AG09319 (cell line): ENCODE measurements at regions not wholly inside any gene's neighbourhood (a gene's known extent, or its start where the extent isn't known, plus 50 kb on each side); places are given as distances from the start of the nearest gene placed in this dataset.

Experiments
- DNase-seq: peaks from one replicate; pipeline ENCODE4 v3.0.0-alpha.2; 2010; ENCODE audit warnings: low read depth; ENCODE audit errors: extremely low read depth
- TF ChIP-seq, protein P1 (sequence below): IDR thresholded peaks from 2 replicates; pipeline ENCODE4 v1.5.1; 2011; ENCODE audit warnings: low read depth, mild to moderate bottlenecking, inconsistent platforms, low read length, moderate library complexity

DNA sequence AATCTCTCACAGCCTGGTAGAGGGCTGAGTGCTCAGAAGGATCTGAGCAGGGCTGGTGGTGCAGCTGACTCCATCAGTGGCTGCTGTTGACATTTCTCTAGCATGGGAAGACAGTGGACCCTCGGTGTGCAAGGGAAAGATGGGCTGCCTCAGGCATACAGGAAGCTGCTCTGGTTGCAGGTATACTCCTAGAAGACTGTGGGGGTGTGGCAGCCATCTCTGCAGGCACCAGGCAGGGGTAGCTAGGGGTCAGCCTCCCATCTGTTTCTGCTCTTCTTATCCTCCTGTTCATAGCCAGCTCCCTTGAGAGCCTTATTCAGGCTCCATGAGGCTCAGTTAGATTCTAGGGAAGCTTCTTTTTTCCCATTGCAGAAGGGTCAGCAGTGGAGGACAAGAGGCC lies 475.5 kb downstream of the TSHZ3 start:
- no peak for DNase-seq
- TF ChIP-seq, protein P1, sequence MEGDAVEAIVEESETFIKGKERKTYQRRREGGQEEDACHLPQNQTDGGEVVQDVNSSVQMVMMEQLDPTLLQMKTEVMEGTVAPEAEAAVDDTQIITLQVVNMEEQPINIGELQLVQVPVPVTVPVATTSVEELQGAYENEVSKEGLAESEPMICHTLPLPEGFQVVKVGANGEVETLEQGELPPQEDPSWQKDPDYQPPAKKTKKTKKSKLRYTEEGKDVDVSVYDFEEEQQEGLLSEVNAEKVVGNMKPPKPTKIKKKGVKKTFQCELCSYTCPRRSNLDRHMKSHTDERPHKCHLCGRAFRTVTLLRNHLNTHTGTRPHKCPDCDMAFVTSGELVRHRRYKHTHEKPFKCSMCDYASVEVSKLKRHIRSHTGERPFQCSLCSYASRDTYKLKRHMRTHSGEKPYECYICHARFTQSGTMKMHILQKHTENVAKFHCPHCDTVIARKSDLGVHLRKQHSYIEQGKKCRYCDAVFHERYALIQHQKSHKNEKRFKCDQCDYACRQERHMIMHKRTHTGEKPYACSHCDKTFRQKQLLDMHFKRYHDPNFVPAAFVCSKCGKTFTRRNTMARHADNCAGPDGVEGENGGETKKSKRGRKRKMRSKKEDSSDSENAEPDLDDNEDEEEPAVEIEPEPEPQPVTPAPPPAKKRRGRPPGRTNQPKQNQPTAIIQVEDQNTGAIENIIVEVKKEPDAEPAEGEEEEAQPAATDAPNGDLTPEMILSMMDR: no peak

DNA sequence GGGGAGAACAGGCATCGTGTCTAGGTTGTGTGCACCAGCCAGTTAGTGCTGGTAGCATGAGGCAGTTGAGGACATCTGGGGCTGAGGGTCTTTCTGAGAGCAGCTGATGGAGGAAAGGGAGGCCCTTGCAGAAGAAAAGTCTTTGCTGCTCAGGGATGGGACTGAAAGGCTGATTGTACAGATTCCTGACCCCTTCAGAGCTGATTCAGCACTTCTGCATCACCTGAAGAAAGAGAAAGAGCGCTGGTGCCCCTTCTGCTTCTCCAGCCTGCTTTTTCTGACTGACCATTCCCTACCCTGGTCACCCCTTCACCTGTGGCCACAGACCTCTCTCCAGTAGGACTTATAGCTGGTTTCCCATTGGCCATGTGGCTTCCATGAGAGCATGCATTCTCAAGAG lies 476.2 kb downstream of the TSHZ3 start:
- TF ChIP-seq, protein P1: no peak
- no peak for DNase-seq

DNA sequence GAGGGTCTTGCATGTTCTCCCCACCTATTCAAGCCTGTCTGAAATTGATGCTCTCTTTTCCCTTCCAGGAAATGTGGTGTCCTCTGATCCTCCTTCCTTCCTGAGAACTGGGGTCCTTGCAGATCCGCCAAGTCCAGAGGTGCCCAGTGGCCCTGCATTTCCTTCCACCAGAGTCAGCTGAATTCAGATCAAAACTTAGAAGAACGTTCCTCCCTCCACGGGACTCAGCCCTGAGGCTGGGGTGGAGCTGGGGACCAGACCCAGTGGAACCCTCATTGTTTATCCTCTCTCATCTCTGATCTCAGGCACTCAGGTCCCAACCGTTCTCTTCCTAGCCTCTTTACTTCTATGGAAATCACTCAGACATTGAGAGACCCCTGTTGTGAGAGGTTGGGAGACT lies 477.3 kb downstream of the TSHZ3 start:
- TF ChIP-seq, protein P1: no peak
- DNase-seq: no peak

DNA sequence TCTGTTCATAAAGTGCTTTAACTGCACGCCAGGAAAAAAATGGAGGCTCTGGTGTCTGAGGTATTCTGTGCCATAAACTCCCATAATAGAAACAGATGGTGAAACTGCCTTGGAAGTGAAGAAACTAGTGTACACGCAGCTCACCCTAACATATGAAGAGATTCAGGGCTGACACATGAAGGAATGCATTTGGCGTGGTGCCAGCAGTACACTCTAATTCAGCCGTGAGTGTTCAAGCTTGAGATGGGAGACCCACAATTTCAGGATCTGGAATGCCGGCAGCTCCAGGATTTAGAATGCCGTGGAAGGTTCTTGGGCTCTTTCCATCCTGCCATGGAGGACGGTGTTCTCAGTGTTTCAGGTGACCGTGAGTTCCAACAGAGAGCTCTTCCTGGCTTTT lies 478.4 kb downstream of the TSHZ3 start:
- no peak for DNase-seq
- TF ChIP-seq, protein P1: no peak

DNA sequence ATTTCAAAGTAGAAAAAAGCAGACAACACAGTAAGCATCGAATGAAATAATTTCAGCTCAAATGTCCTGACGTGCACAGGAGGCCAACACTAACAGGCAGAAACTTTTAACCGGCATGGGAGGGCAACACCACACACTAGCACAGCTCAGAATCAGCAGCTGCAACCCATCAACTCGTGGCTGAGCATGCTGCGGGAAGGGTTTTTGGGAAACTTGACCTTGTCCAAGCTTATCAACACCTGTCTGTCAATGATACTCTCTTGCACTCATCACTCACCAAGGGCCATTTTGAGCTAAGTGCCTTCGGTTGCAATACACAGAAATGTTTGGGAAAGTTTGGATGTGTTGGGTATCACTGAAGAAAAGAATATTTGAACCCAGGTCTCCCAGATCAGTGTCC lies 483.7 kb downstream of the TSHZ3 start:
- TF ChIP-seq, protein P1: no peak
- DNase-seq: no peak

DNA sequence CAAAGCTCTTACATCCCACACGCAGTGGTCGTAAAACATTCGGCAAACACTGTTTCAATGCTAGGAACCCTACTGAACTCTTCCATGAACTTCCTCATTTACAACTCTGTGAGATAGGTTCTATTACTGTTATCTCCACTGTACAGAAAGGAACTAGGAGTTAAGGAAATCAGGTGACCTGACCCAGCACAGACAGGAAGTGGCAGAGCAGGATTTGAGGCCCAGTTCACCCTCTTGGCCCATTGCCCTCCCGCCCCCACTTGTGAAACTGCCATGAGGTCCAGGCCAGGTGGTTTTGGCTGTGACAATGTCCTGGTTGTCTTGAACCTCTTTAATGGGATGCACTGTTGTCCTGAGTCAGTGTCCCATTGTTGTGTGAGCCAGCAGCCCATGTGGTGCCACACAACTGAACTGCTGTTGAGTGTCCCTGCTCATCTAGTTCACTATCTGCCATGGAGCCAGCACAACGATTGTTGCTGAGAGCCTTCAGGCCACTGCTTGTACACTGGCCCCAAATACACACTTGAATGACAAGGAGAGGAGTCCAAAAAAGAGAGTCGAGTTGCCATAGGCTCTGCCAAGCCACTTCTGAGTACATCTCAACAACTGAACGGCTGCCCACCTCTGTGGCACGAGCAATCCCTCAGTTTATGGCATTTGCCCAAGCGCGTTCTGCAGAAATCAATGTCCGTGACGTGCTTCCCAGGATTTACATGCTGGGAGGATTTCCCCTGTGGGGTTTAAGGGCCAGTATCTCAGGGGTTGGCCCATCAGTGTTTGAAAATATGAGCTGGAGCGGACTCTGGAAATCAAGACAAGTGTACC lies 484.6 kb downstream of the TSHZ3 start:
- no peak for DNase-seq
- TF ChIP-seq, protein P1: no peak

DNA sequence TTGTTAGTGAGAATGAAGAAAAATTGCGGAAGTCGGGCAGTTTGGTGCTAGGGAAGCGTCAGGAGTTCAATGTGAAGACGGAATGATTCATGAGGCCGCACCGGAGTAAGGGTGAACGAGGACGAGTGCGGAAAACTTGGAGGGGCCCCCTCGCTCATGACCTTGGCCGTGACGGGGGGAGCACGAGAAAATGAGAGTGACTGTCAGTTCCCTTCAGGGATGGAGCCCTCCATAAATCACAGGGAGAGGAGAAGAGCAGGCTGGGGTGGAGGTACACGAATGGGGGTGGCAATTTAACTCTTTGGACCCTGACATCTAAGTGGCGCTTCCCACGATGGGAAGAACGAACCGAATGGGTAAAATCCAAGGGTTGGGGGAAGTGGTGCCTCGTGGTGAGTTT lies 486.4 kb downstream of the TSHZ3 start:
- TF ChIP-seq, protein P1: no peak
- DNase-seq: no peak
